Esophagus squamous epithelium (tissue), 5 donors: ENCODE measurements at regions not wholly inside any gene's neighbourhood (a gene's known extent, or its start where the extent isn't known, plus 50 kb on each side); places are given as distances from the start of the nearest gene placed in this dataset.

Experiments
- DNase-seq: peaks from one replicate; lab custom pipeline; 2025; lab: John Stamatoyannopoulos, UW
- H3K27ac ChIP-seq, 4 donors: fragments of 200-600 bp; sonication (generic); one replicate each; pipeline ENCODE4 v1.5.1; 2016 to 2019; ENCODE audit warnings: mild to moderate bottlenecking in 1 of 4
- H3K27me3 ChIP-seq, 4 donors: fragments of 200-600 bp; sonication (generic); 1 replicate in 3 of 4; 2 replicates in 1 of 4; pipeline versions ENCODE4 v1.5.1 to v1.6.0; 2017 to 2021; ENCODE audit warnings: antibody characterized with exemption in 1 of 4
- H3K36me3 ChIP-seq, 3 donors: fragments of 200-600 bp; sonication (generic); one replicate each; pipeline ENCODE4 v1.5.1; 2016 to 2019
- H3K4me1 ChIP-seq, 3 donors: fragments of 200-600 bp; sonication (generic); one replicate each; pipeline ENCODE4 v1.5.1; 2017 to 2019
- H3K4me3 ChIP-seq, 4 donors: fragments of 200-600 bp; sonication (generic); 1 replicate in 3 of 4; 2 replicates in 1 of 4; pipeline ENCODE4 v1.5.1; 2016 to 2019; ENCODE audit warnings: mild to moderate bottlenecking in 2 of 4, moderate library complexity in 1 of 4
- H3K9me3 ChIP-seq, 3 donors: fragments of 200-600 bp; sonication (generic); one replicate each; pipeline ENCODE4 v1.5.1; 2016 to 2019
- CTCF ChIP-seq, 6 experiments: fragments of 450-650 bp in 4 of 6; fragments of 200-600 bp in 2 of 6; sonication (generic) in 2 of 6; IDR thresholded peaks; one replicate each; pipeline ENCODE4 v1.5.1; 2016 to 2019; ENCODE audit warnings: antibody characterized with exemption in 6 of 6, mild to moderate bottlenecking in 4 of 6, moderate library complexity in 4 of 6
- POLR2A ChIP-seq, 4 donors: fragments of 450-650 bp; IDR thresholded peaks; one replicate each; pipeline ENCODE4 v1.6.1; 2017; ENCODE audit warnings: antibody characterized with exemption in 4 of 4, mild to moderate bottlenecking in 4 of 4, moderate library complexity in 3 of 4
- WGBS, 2 donors: methylation state at CpG; one replicate each; pipeline ENCODE4 v1.1.5; 2018; 5-methylcytosine and 5-hydroxymethylcytosine counted together
- intact Hi-C: fragments of 100-400 bp; cut with DNase I; formaldehyde crosslinking; loops from one replicate; pipeline ENCODE4 v1.15.0; 2022
- donor health status: DM: yes; HTN: yes; CAD: no.

GRCh38 chr20:4524307-4524706, 161.9 kb upstream of the PRNP start:
- Histone ChIP-seq H3K27ac (no peak overlapping the region), H3K4me3 (no peak overlapping the region), H3K4me1 (no peaks in the 10 kb centered on the region), H3K36me3 (no peaks in the 10 kb centered on the region), H3K9me3 (no peaks in the 10 kb centered on the region), H3K27me3 (peaks cover 0 to 10% (median 0%) of the 10 kb centered on the region in 4 donors)
- no peak for DNase-seq
- 88 to 90% methylated on average over 3 of the region's 3 CpGs for WGBS, 2 donors
- no peak for TF ChIP-seq POLR2A (IDR thresholded peaks at IDR 0.05)
- no peak for TF ChIP-seq CTCF (IDR thresholded peaks at IDR 0.05)
- intact Hi-C loops: no loop called here

DNA sequence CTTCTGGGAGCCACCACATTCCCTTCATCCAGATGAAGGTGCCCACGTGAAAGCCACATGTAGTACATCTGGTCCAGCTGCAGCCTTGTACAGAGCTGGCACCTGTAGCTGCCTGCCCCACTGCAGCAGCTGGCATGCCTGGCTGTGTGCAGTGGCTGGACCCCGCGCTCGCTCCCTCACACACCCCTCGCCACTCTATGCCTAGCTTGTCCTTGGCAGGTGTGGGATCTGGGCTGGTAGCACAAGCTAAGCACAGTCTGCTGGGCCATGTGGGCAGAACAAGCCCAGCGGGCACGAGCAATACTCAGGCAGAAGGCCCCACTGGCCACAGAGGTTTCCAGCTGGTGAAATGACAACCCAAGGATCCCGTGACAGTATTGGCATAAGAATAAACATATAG, 163.9 kb upstream of the PRNP start:
- H3K9me3 ChIP-seq: no peaks in the 10 kb centered on the region
- no peaks in the 10 kb centered on the region for H3K36me3 ChIP-seq
- no peak for DNase-seq
- intact Hi-C loops: no loop called here
- no peaks in the 10 kb centered on the region for H3K4me1 ChIP-seq
- TF ChIP-seq CTCF (IDR thresholded peaks at IDR 0.05): no peak
- no peak for TF ChIP-seq POLR2A (IDR thresholded peaks at IDR 0.05)
- H3K4me3 ChIP-seq: no peak overlapping the region
- peaks cover 0 to 12% (median 0%) of the 10 kb centered on the region in 4 donors for H3K27me3 ChIP-seq
- WGBS, 2 donors: 78 to 80% methylated on average over 1 to 4 of the region's 8 CpGs
- no peak overlapping the region for H3K27ac ChIP-seq

GRCh38 chr20:4521170-4521968, 164.9 kb upstream of the PRNP start:
- TF ChIP-seq CTCF (IDR thresholded peaks at IDR 0.05) (no peak), POLR2A (IDR thresholded peaks at IDR 0.05) (no peak)

DNA sequence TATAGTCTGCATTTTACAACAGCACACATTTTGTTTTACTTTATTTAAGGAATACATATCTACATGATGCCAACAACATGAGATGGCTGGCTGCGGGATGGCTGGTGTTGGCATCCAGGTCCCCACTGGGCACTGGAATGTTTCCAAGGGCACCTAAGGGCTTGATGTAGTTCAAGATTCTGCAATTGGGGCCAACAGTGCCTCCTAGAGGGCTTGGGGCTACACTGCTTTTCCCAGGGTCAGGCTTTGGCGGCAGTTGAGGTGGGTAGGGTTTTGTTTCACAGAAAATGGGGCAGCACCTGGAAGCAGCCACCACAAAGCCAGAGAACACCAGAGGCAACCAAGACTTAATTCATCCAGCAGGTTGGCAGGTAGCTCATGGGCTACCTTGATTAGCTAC, 166.7 kb upstream of the PRNP start:
- Histone ChIP-seq H3K27me3 (peaks cover 0 to 19% (median 0%) of the 10 kb centered on the region in 4 donors), H3K4me3 (no peak overlapping the region), H3K36me3 (no peaks in the 10 kb centered on the region), H3K4me1 (no peaks in the 10 kb centered on the region), H3K9me3 (no peaks in the 10 kb centered on the region), H3K27ac (no peak overlapping the region)
- intact Hi-C loops: no loop called here
- no peak for DNase-seq
- 0 to 11% methylated on average over 1 to 2 of the region's 2 CpGs for WGBS, 2 donors
- no peak for TF ChIP-seq POLR2A (IDR thresholded peaks at IDR 0.05)
- TF ChIP-seq CTCF (IDR thresholded peaks at IDR 0.05): peak in 2 of 6 experiments; percentile 28 to 43

More at GRCh38 chr20:4521170-4521968, 164.9 kb upstream of the PRNP start:
- Histone ChIP-seq H3K9me3 (no peaks in the 10 kb centered on the region), H3K27ac (no peak overlapping the region), H3K4me1 (no peaks in the 10 kb centered on the region), H3K36me3 (no peaks in the 10 kb centered on the region), H3K4me3 (no peak overlapping the region), H3K27me3 (peaks cover 0 to 12% (median 0%) of the 10 kb centered on the region in 4 donors)
- no peak for DNase-seq
- WGBS, 2 donors: 66 to 74% methylated on average over 8 to 10 of the region's 16 CpGs
- intact Hi-C loops: no loop called here

- no peak for DNase-seq
- Histone ChIP-seq H3K27ac (no peak overlapping the region), H3K36me3 (no peaks in the 10 kb centered on the region), H3K4me1 (no peaks in the 10 kb centered on the region), H3K9me3 (no peaks in the 10 kb centered on the region), H3K27me3 (peaks cover 0 to 19% (median 0%) of the 10 kb centered on the region in 4 donors), H3K4me3 (no peak overlapping the region)
- intact Hi-C loops: no loop called here
- WGBS, 2 donors: 0 to 29% methylated on average over 1 of the region's 1 CpG
- TF ChIP-seq CTCF (IDR thresholded peaks at IDR 0.05) (no peak), POLR2A (IDR thresholded peaks at IDR 0.05) (no peak)
Observed at GRCh38 chr20:4516876-4517275, 169.4 kb upstream of the PRNP start.
